GM13976 (cell line): ENCODE measurements at regions not wholly inside any gene's neighbourhood (a gene's known extent, or its start where the extent isn't known, plus 50 kb on each side); places are given as distances from the start of the nearest gene placed in this dataset.

ENCODE experiments used
- DNase-seq: peaks from one replicate; pipeline ENCODE4 v3.0.0; 2012; ENCODE audit warnings: low spot score
- CTCF ChIP-seq: IDR thresholded peaks from 2 replicates; pipeline ENCODE4 v1.5.1; 2012; ENCODE audit warnings: borderline replicate concordance, mild to moderate bottlenecking; ENCODE audit not compliant: insufficient read depth; ENCODE audit errors: extremely low read depth, missing control alignments, control extremely low read depth
- in situ Hi-C: fragments of 300-500 bp; cut with MboI; formaldehyde crosslinking; loops from one replicate; pipeline ENCODE4 v1.12.0; 2022; ENCODE audit warnings: low sequenced_read_pairs, mixed read lengths, inconsistent platforms; ENCODE audit not compliant: unreplicated experiment

- no peak for DNase-seq
- in situ Hi-C loops: no loop called here
- no peak for TF ChIP-seq CTCF
Measured at GRCh38 chr3:197425485-197426120, 127.2 kb upstream of the DLG1 start.

GRCh38 chr3:197424674-197425484 is 126.5 kb upstream of the DLG1 start:
- DNase-seq: no peak
- in situ Hi-C loops: no loop called here
- TF ChIP-seq CTCF: no peak

GRCh38 chr3:197424266-197424665 is 125.9 kb upstream of the DLG1 start:
- DNase-seq: no peak
- no peak for TF ChIP-seq CTCF
- in situ Hi-C loops: no loop called here

- no peak for TF ChIP-seq CTCF
- in situ Hi-C loops: no loop called here
- DNase-seq: no peak
Measured at GRCh38 chr3:197423376-197423775, 125.0 kb upstream of the DLG1 start.

GRCh38 chr3:197422506-197422905 is 124.1 kb upstream of the DLG1 start:
- no peak for DNase-seq
- in situ Hi-C loops: no loop called here
- TF ChIP-seq CTCF: no peak

- in situ Hi-C loops: no loop called here
- DNase-seq: no peak
- TF ChIP-seq CTCF: no peak
Measured at GRCh38 chr3:197421021-197421420, 122.6 kb upstream of the DLG1 start.

- no peak for DNase-seq
- no peak for TF ChIP-seq CTCF
- in situ Hi-C loops: no loop called here
Measured at GRCh38 chr3:197420566-197420965, 122.2 kb upstream of the DLG1 start.
